ENCODE measurements at regions not wholly inside any gene's neighbourhood (a gene's known extent, or its start where the extent isn't known, plus 50 kb on each side); places are given as distances from the start of the nearest gene placed in this dataset.
"Not testable (repeated sequence)": the region's sequence is repeated elsewhere in the genome, so short reads cannot be mapped to it uniquely, and the experiment has no call there.

DNA sequence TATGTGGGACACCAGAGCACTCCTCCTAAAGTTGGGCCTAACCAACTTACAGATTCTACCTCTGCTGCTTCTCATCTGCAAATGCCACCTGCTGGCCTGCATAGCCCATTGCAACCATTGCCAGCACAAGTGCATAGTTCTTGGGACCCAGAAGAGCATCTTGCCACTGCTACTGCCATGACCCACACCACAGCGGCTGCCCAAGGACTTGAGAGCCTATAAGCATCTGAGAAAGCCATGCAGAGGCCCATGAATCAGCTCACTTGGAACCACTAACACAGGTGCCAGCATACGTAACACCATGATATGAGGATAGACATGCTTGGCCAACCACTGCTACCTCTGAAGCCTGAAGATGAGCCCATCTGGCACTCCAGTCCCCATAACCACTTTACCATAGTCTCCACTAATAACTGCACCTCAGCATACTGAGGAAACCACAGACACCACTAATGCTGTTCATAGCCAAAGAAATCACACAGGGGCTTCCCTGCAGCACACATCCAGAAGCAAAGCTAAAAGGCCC, 258.1 kb upstream of the AGTR2 start:
- no peak for DNase-seq (ENCODE audit: low spot score)
- no peak overlapping the region for H3K4me3 Mint-ChIP-seq (ENCODE audit: unreplicated experiment)
- H3K36me3 Mint-ChIP-seq (ENCODE audit: low read depth, unreplicated experiment), result no peaks in the 10 kb centered on the region
- no peak overlapping the region for H3K27ac Mint-ChIP-seq (ENCODE audit: unreplicated experiment)
- H3K9me3 Mint-ChIP-seq (ENCODE audit: unreplicated experiment), result no peaks in the 10 kb centered on the region
- peaks cover 1% of the 10 kb centered on the region for H3K27me3 Mint-ChIP-seq (ENCODE audit: unreplicated experiment)
- no peaks in the 10 kb centered on the region for H3K4me1 Mint-ChIP-seq (ENCODE audit: unreplicated experiment)
- TF ChIP-seq CTCF (IDR thresholded peaks at IDR 0.05; ENCODE audit: unreplicated experiment), result peak; percentile 22

- H3K4me3 Mint-ChIP-seq (ENCODE audit: unreplicated experiment), result no peak overlapping the region
These were observed 257.0 kb upstream of the AGTR2 start for GRCh38 chrX:115913575-115913974.

GRCh38 chrX:115915625-115916024, 254.9 kb upstream of the AGTR2 start:
- not testable (repeated sequence) for H3K9me3 Mint-ChIP-seq (ENCODE audit: unreplicated experiment); H3K4me3 Mint-ChIP-seq (ENCODE audit: unreplicated experiment); H3K27me3 Mint-ChIP-seq (ENCODE audit: unreplicated experiment); H3K36me3 Mint-ChIP-seq (ENCODE audit: low read depth, unreplicated experiment); DNase-seq (ENCODE audit: low spot score); H3K4me1 Mint-ChIP-seq (ENCODE audit: unreplicated experiment); H3K27ac Mint-ChIP-seq (ENCODE audit: unreplicated experiment)

More at GRCh38 chrX:115913575-115913974, 257.0 kb upstream of the AGTR2 start:
- Mint-ChIP-seq H3K9me3 (ENCODE audit: unreplicated experiment) (no peaks in the 10 kb centered on the region), H3K36me3 (ENCODE audit: low read depth, unreplicated experiment) (no peaks in the 10 kb centered on the region), H3K27me3 (ENCODE audit: unreplicated experiment) (no peaks in the 10 kb centered on the region), H3K4me1 (ENCODE audit: unreplicated experiment) (no peaks in the 10 kb centered on the region), H3K27ac (ENCODE audit: unreplicated experiment) (no peak overlapping the region)
- DNase-seq (ENCODE audit: low spot score), result no peak
- TF ChIP-seq CTCF (IDR thresholded peaks at IDR 0.05; ENCODE audit: unreplicated experiment), result no peak

DNA sequence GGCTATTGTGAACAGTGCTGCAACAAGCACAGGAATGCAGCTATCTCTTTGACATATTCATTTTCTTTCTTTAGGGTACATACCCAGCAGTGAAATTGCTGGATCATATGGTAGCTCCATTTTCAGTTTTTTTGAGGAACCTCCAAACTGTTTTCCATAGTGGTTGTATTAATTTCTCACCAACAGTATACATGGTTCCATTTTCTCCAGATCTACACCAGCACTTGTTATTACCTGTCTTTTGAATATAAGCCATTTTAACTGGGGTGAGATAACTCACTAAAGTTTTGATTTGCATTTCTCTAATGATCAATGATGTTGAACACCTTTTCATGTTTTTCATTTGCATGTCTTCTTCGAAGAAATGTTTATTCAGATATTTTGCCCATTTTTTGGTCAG, 241.1 kb upstream of the AGTR2 start:
- TF ChIP-seq CTCF (IDR thresholded peaks at IDR 0.05; ENCODE audit: unreplicated experiment), result no peak
- H3K4me3 Mint-ChIP-seq (ENCODE audit: unreplicated experiment), result no peak overlapping the region
- no peak for DNase-seq (ENCODE audit: low spot score)
- H3K36me3 Mint-ChIP-seq (ENCODE audit: low read depth, unreplicated experiment), result no peaks in the 10 kb centered on the region
- no peaks in the 10 kb centered on the region for H3K4me1 Mint-ChIP-seq (ENCODE audit: unreplicated experiment)
- H3K27ac Mint-ChIP-seq (ENCODE audit: unreplicated experiment), result no peak overlapping the region
- H3K27me3 Mint-ChIP-seq (ENCODE audit: unreplicated experiment), result no peaks in the 10 kb centered on the region
- H3K9me3 Mint-ChIP-seq (ENCODE audit: unreplicated experiment), result no peaks in the 10 kb centered on the region

DNA sequence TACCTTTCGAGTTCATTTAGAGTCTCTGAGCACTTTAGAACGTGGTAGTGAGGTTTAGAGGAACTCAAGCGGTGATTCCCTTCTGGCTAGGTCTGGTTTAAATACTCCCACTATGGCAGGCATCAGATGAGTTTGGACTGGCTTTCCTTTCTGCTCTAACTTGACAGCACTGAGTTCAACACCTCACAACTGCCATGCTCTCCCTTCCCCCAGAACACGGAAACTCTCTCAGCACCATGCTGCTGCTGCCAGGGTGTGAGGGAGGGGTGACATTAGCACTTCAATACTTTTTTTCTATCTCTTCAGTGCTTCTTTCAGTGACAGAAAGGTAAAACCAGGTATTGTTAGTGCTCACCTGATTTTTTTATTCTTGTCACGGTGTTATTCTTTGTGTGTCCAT, 234.5 kb upstream of the AGTR2 start:
- TF ChIP-seq CTCF (IDR thresholded peaks at IDR 0.05; ENCODE audit: unreplicated experiment), result no peak
- H3K36me3 Mint-ChIP-seq (ENCODE audit: low read depth, unreplicated experiment), result no peaks in the 10 kb centered on the region
- no peak for DNase-seq (ENCODE audit: low spot score)
- H3K27ac Mint-ChIP-seq (ENCODE audit: unreplicated experiment), result no peak overlapping the region
- H3K27me3 Mint-ChIP-seq (ENCODE audit: unreplicated experiment), result no peaks in the 10 kb centered on the region
- no peaks in the 10 kb centered on the region for H3K9me3 Mint-ChIP-seq (ENCODE audit: unreplicated experiment)
- H3K4me3 Mint-ChIP-seq (ENCODE audit: unreplicated experiment), result no peak overlapping the region
- H3K4me1 Mint-ChIP-seq (ENCODE audit: unreplicated experiment), result no peaks in the 10 kb centered on the region

All from endothelial cell (in vitro differentiated cells).